ENCODE measurements at regions not wholly inside any gene's neighbourhood (a gene's known extent, or its start where the extent isn't known, plus 50 kb on each side); places are given as distances from the start of the nearest gene placed in this dataset.

GRCh38 chr12:65630555-65630954 lies 193.7 kb upstream of the HMGA2 start:
- TF ChIP-seq, protein P1, sequence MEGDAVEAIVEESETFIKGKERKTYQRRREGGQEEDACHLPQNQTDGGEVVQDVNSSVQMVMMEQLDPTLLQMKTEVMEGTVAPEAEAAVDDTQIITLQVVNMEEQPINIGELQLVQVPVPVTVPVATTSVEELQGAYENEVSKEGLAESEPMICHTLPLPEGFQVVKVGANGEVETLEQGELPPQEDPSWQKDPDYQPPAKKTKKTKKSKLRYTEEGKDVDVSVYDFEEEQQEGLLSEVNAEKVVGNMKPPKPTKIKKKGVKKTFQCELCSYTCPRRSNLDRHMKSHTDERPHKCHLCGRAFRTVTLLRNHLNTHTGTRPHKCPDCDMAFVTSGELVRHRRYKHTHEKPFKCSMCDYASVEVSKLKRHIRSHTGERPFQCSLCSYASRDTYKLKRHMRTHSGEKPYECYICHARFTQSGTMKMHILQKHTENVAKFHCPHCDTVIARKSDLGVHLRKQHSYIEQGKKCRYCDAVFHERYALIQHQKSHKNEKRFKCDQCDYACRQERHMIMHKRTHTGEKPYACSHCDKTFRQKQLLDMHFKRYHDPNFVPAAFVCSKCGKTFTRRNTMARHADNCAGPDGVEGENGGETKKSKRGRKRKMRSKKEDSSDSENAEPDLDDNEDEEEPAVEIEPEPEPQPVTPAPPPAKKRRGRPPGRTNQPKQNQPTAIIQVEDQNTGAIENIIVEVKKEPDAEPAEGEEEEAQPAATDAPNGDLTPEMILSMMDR (conservative IDR thresholded peaks at IDR 0.05): no peak
- H3K27ac ChIP-seq: no peak overlapping the region

DNA sequence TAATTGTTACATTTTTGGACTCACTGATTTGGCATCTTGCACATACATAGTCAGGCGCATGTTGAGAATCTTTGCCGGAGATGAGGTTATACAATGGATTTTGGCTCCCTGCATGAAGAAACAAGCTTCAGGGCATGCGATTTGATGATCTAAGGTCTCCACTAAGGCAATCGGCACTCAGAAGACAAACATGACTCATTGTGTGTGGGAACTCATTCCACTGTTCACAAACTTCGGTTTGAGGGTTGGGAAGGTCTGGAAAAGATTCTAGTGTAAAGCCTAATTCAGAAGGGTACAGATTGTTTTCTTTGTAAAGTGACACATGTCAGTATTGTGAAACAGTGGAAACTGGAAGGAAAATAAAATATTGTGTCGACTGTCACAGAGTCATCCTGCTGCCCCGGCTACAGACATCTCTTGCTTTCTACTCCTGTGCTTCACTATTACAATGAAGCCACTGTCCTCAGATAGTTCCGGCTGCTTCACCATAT lies 192.6 kb upstream of the HMGA2 start:
- TF ChIP-seq, protein P1 (conservative IDR thresholded peaks at IDR 0.05): no peak
- no peak overlapping the region for H3K27ac ChIP-seq

DNA sequence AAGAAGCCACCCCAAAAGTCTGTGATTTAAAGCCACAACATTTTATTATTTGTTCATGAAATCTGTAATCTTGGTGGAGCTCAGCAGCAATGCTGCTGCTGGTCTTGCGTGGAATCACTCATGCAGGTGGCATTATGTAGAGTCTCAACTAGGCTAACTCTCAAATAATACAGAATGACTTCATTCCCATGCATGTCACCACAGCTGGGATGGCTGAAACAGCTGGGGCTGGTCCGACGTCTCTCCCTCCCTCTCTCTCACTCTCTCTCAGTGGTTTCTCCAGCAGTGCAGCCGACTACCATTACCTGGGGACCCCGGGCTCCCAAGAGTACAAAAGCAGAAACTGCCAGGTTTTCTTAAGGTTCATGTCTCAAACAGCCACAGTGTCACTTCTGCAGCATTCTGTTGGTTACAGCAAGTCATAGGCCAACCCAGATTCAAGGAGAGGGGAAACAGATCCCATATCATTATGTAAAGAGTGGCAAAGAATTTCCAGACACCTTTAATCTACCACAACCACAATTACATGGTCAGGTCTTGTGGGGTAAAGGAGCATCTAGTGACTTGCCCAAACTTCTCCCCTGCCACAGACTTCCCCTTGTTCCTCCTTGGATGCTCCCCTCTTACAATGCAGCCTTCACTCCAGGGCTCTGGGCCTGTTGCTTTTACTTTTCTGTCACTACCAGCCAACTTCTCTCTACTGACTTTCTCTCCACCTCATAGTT lies 192.0 kb upstream of the HMGA2 start:
- H3K27ac ChIP-seq: no peak overlapping the region
- TF ChIP-seq, protein P1 (conservative IDR thresholded peaks at IDR 0.05): no peak

- H3K27ac ChIP-seq: no peak overlapping the region
Observed at GRCh38 chr12:65634061-65634460, 190.2 kb upstream of the HMGA2 start.

DNA sequence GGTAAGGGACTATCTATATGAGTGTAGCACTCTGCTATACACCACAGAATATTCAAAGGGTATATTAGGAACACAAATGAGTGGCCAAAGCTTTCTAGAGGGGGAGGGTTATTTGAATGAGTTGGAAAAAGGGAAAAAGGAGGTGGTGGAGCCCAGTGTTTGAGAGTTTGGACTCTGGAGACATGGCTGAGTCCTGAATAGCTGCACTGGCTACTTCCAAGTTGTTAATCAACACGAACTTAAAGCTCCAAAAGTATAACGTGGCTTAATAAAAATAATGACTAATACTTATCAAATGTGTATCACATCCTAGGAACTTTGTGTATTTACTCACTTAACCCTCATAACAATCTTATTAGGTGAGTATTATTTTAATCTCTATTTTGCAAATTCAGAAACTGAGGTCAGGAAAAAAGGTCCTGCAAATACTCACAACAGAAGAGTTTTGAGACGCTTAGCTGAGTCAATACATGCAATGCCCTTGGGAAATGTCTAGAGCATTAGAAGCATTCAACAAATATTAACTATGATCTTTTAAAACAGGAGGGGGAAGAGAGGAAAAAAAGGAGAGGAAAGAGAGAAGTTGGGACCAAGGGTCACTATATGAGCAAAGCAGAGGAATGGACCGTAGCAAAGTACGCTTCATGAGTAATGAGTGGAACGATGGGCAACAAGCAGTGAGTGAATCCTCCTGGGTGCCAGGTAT lies 189.5 kb upstream of the HMGA2 start:
- no peak overlapping the region for H3K27ac ChIP-seq
- TF ChIP-seq, protein P1 (conservative IDR thresholded peaks at IDR 0.05): no peak

More at GRCh38 chr12:65634061-65634460, 190.2 kb upstream of the HMGA2 start:
- TF ChIP-seq, protein P1 (conservative IDR thresholded peaks at IDR 0.05): no peak

DNA sequence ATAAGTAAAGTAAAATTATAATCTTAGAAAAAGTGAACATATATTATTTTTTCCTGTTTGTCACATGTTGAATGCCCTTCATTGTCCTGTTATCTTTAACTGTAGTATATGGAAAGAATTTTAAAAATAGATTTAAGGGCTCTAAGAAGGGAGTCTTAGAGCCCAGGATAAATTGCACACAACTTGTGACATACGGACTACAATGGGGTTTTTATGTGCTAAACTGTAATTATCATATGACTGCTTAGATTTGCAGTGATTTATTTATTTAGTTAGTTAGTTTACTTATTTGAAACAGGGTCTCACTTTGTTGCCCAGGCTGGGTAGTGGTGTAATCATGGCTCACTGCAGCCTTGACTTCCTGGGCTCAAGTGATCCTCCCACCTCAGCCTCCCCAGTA lies 187.8 kb upstream of the HMGA2 start:
- H3K27ac ChIP-seq: no peak overlapping the region
- TF ChIP-seq, protein P1 (conservative IDR thresholded peaks at IDR 0.05): no peak

- TF ChIP-seq, protein P1 (conservative IDR thresholded peaks at IDR 0.05): no peak
Observed at GRCh38 chr12:65637150-65637549, 187.1 kb upstream of the HMGA2 start.

More at GRCh38 chr12:65637150-65637549, 187.1 kb upstream of the HMGA2 start:
- H3K27ac ChIP-seq: no peak overlapping the region

Measured in VCaP (cell line).